ENCODE measurements at regions not wholly inside any gene's neighbourhood (a gene's known extent, or its start where the extent isn't known, plus 50 kb on each side); places are given as distances from the start of the nearest gene placed in this dataset.

- no peak for DNase-seq
- Histone ChIP-seq H3K4me3 (ENCODE audit: low read depth, low read length) (no peak overlapping the region), H3K9me3 (0 out of 2 replicates have a peak, but pooled peaks cover 4% of the 10 kb centered on the region), H3K36me3 (ENCODE audit: control insufficient read depth, insufficient read depth, low read length) (no peaks in the 10 kb centered on the region), H3K27me3 (replicated peaks; ENCODE audit: control insufficient read depth, insufficient read depth, low read length) (no peaks in the 10 kb centered on the region), H3K4me1 (no peaks in the 10 kb centered on the region; the same call in 1 of the 2 replicates)
- Mint-ChIP-seq H3K27ac (ENCODE audit: unreplicated experiment) (no peak overlapping the region), H3K36me3 (ENCODE audit: insufficient read depth, unreplicated experiment) (no peaks in the 10 kb centered on the region), H3K27me3 (ENCODE audit: insufficient read depth, unreplicated experiment) (no peaks in the 10 kb centered on the region), H3K4me1 (ENCODE audit: low read depth, unreplicated experiment) (peaks cover 6% of the 10 kb centered on the region), H3K9me3 (ENCODE audit: unreplicated experiment) (peaks cover 8% of the 10 kb centered on the region), H3K4me3 (ENCODE audit: unreplicated experiment) (no peak overlapping the region)
- POLR2A ChIA-PET, result no interaction called here
- CTCF ChIA-PET, result no interaction called here
- no peak for TF ChIP-seq CTCF (IDR thresholded peaks at IDR 0.05; ENCODE audit: insufficient read depth in 1 of 2, low read depth in 1 of 2, low read length in 1 of 2, severe bottlenecking in 1 of 2, unreplicated experiment in 1 of 2)
- intact Hi-C loops (cut with micrococcal nuclease; ENCODE audit: unreplicated experiment), result no loop called here
- BruUV-seq (replicated peaks), result no TSS peak
Measured at GRCh38 chr18:22267697-22268096, 98.3 kb downstream of the GATA6 start.

- 0 out of 2 replicates have a peak, but pooled peaks cover 5% of the 10 kb centered on the region for H3K9me3 ChIP-seq
- H3K9me3 Mint-ChIP-seq (ENCODE audit: unreplicated experiment), result peaks cover 12% of the 10 kb centered on the region
- no peaks in the 10 kb centered on the region for H3K27me3 Mint-ChIP-seq (ENCODE audit: insufficient read depth, unreplicated experiment)
- no peak overlapping the region for H3K4me3 ChIP-seq (ENCODE audit: low read depth, low read length)
- CTCF ChIA-PET, result no interaction called here
- no peak for DNase-seq
- no peaks in the 10 kb centered on the region for H3K27me3 ChIP-seq (replicated peaks; ENCODE audit: control insufficient read depth, insufficient read depth, low read length)
- no peaks in the 10 kb centered on the region for H3K36me3 Mint-ChIP-seq (ENCODE audit: insufficient read depth, unreplicated experiment)
- H3K4me3 Mint-ChIP-seq (ENCODE audit: unreplicated experiment), result no peak overlapping the region
- TF ChIP-seq CTCF (IDR thresholded peaks at IDR 0.05; ENCODE audit: insufficient read depth in 1 of 2, low read depth in 1 of 2, low read length in 1 of 2, severe bottlenecking in 1 of 2, unreplicated experiment in 1 of 2), result no peak
- peaks cover 6% of the 10 kb centered on the region for H3K4me1 Mint-ChIP-seq (ENCODE audit: low read depth, unreplicated experiment)
- no peaks in the 10 kb centered on the region for H3K36me3 ChIP-seq (ENCODE audit: control insufficient read depth, insufficient read depth, low read length)
- BruUV-seq (replicated peaks), result no TSS peak
- no peak overlapping the region for H3K27ac Mint-ChIP-seq (ENCODE audit: unreplicated experiment)
- POLR2A ChIA-PET, result no interaction called here
- no peaks in the 10 kb centered on the region; the same call in 1 of the 2 replicates for H3K4me1 ChIP-seq
- intact Hi-C loops (cut with micrococcal nuclease; ENCODE audit: unreplicated experiment), result no loop called here
Measured at GRCh38 chr18:22267225-22267624, 97.8 kb downstream of the GATA6 start.

- H3K36me3 ChIP-seq (ENCODE audit: control insufficient read depth, insufficient read depth, low read length), result no peaks in the 10 kb centered on the region
- no peak for TF ChIP-seq CTCF (IDR thresholded peaks at IDR 0.05; ENCODE audit: insufficient read depth in 1 of 2, low read depth in 1 of 2, low read length in 1 of 2, severe bottlenecking in 1 of 2, unreplicated experiment in 1 of 2)
- intact Hi-C loops (cut with micrococcal nuclease; ENCODE audit: unreplicated experiment), result no loop called here
- H3K36me3 Mint-ChIP-seq (ENCODE audit: insufficient read depth, unreplicated experiment), result no peaks in the 10 kb centered on the region
- ChIA-PET CTCF (no interaction called here), POLR2A (no interaction called here)
- H3K9me3 Mint-ChIP-seq (ENCODE audit: unreplicated experiment), result peaks cover 16% of the 10 kb centered on the region
- no peak overlapping the region for H3K4me3 Mint-ChIP-seq (ENCODE audit: unreplicated experiment)
- peaks cover 9% of the 10 kb centered on the region; the same call in 1 of the 2 replicates for H3K9me3 ChIP-seq
- no peaks in the 10 kb centered on the region; the same call in 1 of the 2 replicates for H3K4me1 ChIP-seq
- no peaks in the 10 kb centered on the region for H3K27me3 Mint-ChIP-seq (ENCODE audit: insufficient read depth, unreplicated experiment)
- no peaks in the 10 kb centered on the region for H3K27me3 ChIP-seq (replicated peaks; ENCODE audit: control insufficient read depth, insufficient read depth, low read length)
- H3K27ac Mint-ChIP-seq (ENCODE audit: unreplicated experiment), result no peak overlapping the region
- peaks cover 6% of the 10 kb centered on the region for H3K4me1 Mint-ChIP-seq (ENCODE audit: low read depth, unreplicated experiment)
- DNase-seq, result no peak
- H3K4me3 ChIP-seq (ENCODE audit: low read depth, low read length), result no peak overlapping the region
- no TSS peak for BruUV-seq (replicated peaks)
Measured at GRCh38 chr18:22265838-22266237, 96.4 kb downstream of the GATA6 start.

All from Caco-2 (cell line).